ENCODE measurements at regions not wholly inside any gene's neighbourhood (a gene's known extent, or its start where the extent isn't known, plus 50 kb on each side); places are given as distances from the start of the nearest gene placed in this dataset.
A peak's percentile ranks its signal among the peaks of the same experiment; 100 is the strongest.

DNA sequence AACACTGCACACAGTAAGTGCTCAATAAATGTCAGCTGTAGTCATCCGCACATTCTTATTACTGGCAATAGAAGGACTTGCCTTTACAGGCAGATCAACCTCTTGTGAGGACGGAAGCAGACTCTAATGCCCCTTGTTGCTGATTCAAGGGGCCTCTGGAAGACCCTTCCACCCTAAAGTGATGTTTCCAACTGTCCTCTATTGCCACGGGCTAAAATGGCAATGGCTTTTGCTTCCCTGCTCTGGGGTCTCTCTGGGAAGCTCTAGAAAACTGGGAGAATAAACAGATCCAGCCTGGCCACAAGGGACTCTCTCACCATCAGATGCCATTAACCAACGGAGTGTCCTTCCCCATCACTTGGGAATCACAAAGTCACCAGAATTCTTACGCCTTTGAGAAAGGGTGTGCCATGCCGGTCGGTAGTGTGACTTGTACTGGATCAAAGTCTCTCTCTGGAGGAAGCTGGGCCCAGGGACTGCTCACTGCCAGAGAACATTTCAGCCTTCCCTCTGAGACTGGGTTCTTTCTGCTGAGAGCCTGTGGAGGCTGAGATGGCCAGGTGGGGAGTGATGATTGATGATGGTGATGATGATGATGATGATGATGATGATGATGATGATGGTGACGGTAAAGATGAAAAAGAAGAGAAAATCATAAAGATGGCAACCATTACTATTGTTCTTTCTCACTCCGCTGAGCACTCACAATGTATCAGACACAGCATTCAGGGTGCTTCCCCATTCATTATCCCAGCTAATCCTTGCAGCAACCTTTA is 146.8 kb downstream of the CYLD start:
- no peak overlapping the region for H2BK120ac ChIP-seq (replicated peaks; ENCODE audit: low read depth, low read length)
- no peak overlapping the region for H3K4ac ChIP-seq (replicated peaks; ENCODE audit: insufficient read length, low read depth, low read length)
- H3K27ac ChIP-seq (ENCODE audit: low read depth, low read length), result no peak overlapping the region
- no peak overlapping the region for H3K4me3 ChIP-seq (ENCODE audit: extremely low read depth in 1 of 4, insufficient read depth in 2 of 4, low read depth in 3 of 4, low read length in 4 of 4)
- no peaks in the 10 kb centered on the region for H4K20me1 ChIP-seq (replicated peaks in 1 of 2; ENCODE audit: control insufficient read depth in 1 of 2, insufficient read depth in 2 of 2, low read length in 2 of 2)
- no peak overlapping the region for H2AFZ ChIP-seq (ENCODE audit: low read length)
- H3K4me1 ChIP-seq (replicated peaks in 1 of 4; ENCODE audit: control insufficient read depth in 3 of 4, insufficient read depth in 4 of 4, low read length in 3 of 4), result peaks cover 0 to 2% (median under 1%) of the 10 kb centered on the region in 4 experiments; a peak in 2 of 7 replicates
- H2BK15ac ChIP-seq (ENCODE audit: low read length), result no peak overlapping the region
- H4K91ac ChIP-seq (replicated peaks; ENCODE audit: insufficient read length, low read length), result no peak overlapping the region
- DNase-seq (ENCODE audit: low read depth in 1 of 2, low spot score in 2 of 2) (peak in 1 of 2 experiments; percentile 27), FAIRE-seq (no peak)
- H3K23me2 ChIP-seq (ENCODE audit: low read depth, low read length), result peaks cover 2% of the 10 kb centered on the region; the same call in 1 of the 2 replicates
- no peaks in the 10 kb centered on the region for H3K79me2 ChIP-seq (ENCODE audit: control insufficient read depth in 1 of 2, insufficient read depth in 2 of 2, low read length in 2 of 2)
- H3K4me2 ChIP-seq (ENCODE audit: insufficient read depth in 1 of 2, low read depth in 2 of 2, low read length in 2 of 2), result no peak overlapping the region
- no peak overlapping the region for H4K5ac ChIP-seq (ENCODE audit: insufficient read length, low read depth, low read length)
- no peak overlapping the region for H3K18ac ChIP-seq (ENCODE audit: extremely low read depth, low read length)
- H2BK5ac ChIP-seq (ENCODE audit: low read depth, low read length), result no peak overlapping the region
- H3K56ac ChIP-seq (replicated peaks; ENCODE audit: insufficient read length, low read depth, low read length), result no peak overlapping the region
- H3K23ac ChIP-seq (ENCODE audit: insufficient read length), result no peak overlapping the region
- H3K9me3 ChIP-seq (ENCODE audit: insufficient read depth in 2 of 2, low read depth in 1 of 2, low read length in 1 of 2), result no peaks in the 10 kb centered on the region; a peak in 2 of 4 replicates
- WGBS, 2 experiments (ENCODE audit: extremely low coverage in 1 of 2, insufficient coverage in 1 of 2, insufficient read length in 1 of 2, insufficient replicate concordance in 2 of 2, low coverage in 1 of 2, low lambda C conversion rate in 2 of 2, missing lambda C conversion rate in 1 of 2), result 85% methylated on average over 9 of the region's 9 CpGs; no CpG with 5 or more reads in 1 of the 2 experiments
- CTCF ChIA-PET (ENCODE audit: partially characterized antibody), result interaction anchor here (1.0 to 1.4 kb wide), 3 partner anchors 14 to 82 kb away, joined by 3 to 4 read pairs (median 3); no protein-coding TSS in a partner anchor
- no peak overlapping the region for H2BK12ac ChIP-seq (ENCODE audit: low read depth, low read length)
- POLR2A ChIA-PET (ENCODE audit: partially characterized antibody), result no interaction called here
- no peak overlapping the region for H4K8ac ChIP-seq (ENCODE audit: extremely low read depth, insufficient read depth, low read length)
- no peak overlapping the region for H3K9ac ChIP-seq (replicated peaks in 1 of 4; ENCODE audit: extremely low read depth in 1 of 4, low read depth in 3 of 4, low read length in 3 of 4)
- H3K79me1 ChIP-seq (ENCODE audit: low read depth, low read length), result no peaks in the 10 kb centered on the region
- H3K36me3 ChIP-seq (ENCODE audit: control insufficient read depth in 2 of 4, insufficient read depth in 4 of 4, low read length in 3 of 4), result no peaks in the 10 kb centered on the region
- no peaks in the 10 kb centered on the region; a peak in 1 of 7 replicates for H3K27me3 ChIP-seq (replicated peaks in 1 of 4; ENCODE audit: control insufficient read depth in 3 of 4, extremely low read depth in 1 of 4, insufficient read depth in 3 of 4, low read length in 3 of 4)
- H2BK20ac ChIP-seq (ENCODE audit: low read length), result no peak overlapping the region
- no peak overlapping the region for H3K14ac ChIP-seq (ENCODE audit: insufficient read length)
- H2AK5ac ChIP-seq (ENCODE audit: low read depth, low read length), result no peak overlapping the region
- TF ChIP-seq KDM1A (IDR thresholded peaks at IDR 0.05; ENCODE audit: borderline replicate concordance, low read length), result no peak
- no peak for TF ChIP-seq CTBP2 (IDR thresholded peaks at IDR 0.05; ENCODE audit: borderline replicate concordance, insufficient read depth, insufficient read length, low read length)
- TF ChIP-seq CHD2 (IDR thresholded peaks at IDR 0.05; ENCODE audit: low read length), result no peak
- TF ChIP-seq TAF1 (IDR thresholded peaks at IDR 0.05; ENCODE audit: low read depth, low read length), result no peak
- TF ChIP-seq EZH2 (IDR thresholded peaks at IDR 0.05; ENCODE audit: low read depth, low read length, severe bottlenecking), result no peak
- TF ChIP-seq SUZ12 (IDR thresholded peaks at IDR 0.05; ENCODE audit: low read length), result no peak
- TF ChIP-seq TEAD4 (IDR thresholded peaks at IDR 0.05; ENCODE audit: low read depth, low read length), result no peak
- no peak for TF ChIP-seq SP2 (IDR thresholded peaks at IDR 0.05; ENCODE audit: low read length)
- no peak for TF ChIP-seq BRCA1 (IDR thresholded peaks at IDR 0.05; ENCODE audit: low read depth, low read length)
- TF ChIP-seq YY1 (IDR thresholded peaks at IDR 0.05; ENCODE audit: low read depth, low read length), result no peak
- TF ChIP-seq RFX5 (IDR thresholded peaks at IDR 0.05; ENCODE audit: borderline replicate concordance, low read depth, low read length), result no peak
- TF ChIP-seq USF2 (IDR thresholded peaks at IDR 0.05; ENCODE audit: low read length), result no peak
